A673 (cell line): ENCODE measurements at regions not wholly inside any gene's neighbourhood (a gene's known extent, or its start where the extent isn't known, plus 50 kb on each side); places are given as distances from the start of the nearest gene placed in this dataset.

ENCODE experiments used
- BruUV-seq: library from RNA; stranded (reverse); fragments of 400-500 nt; replicated peaks from 2 replicates; lab custom pipeline; 2021; lab: Mats Ljungman, UMichigan
- CTCF ChIA-PET: fragments of 300-600 bp; sonication (Branson Sonifier 250); formaldehyde crosslinking; loops from one replicate; lab custom pipeline; 2022; ENCODE audit warnings: antibody characterized with exemption; lab: Charles Lee
- POLR2A ChIA-PET: fragments of 300-600 bp; sonication (Branson Sonifier 250); formaldehyde crosslinking; loops from one replicate; lab custom pipeline; 2022; ENCODE audit warnings: antibody characterized with exemption; ENCODE audit not compliant: low non-redundant PET; lab: Charles Lee
- DNase-seq: peaks from one replicate; pipeline ENCODE4 v3.0.0-alpha.2; 2015; ENCODE audit warnings: low spot score
- H3K27ac ChIP-seq: fragments of 200-600 bp; sonication (generic); 2 replicates; pipeline ENCODE4 v1.5.1; 2016; ENCODE audit warnings: mixed run types, low read depth, mild to moderate bottlenecking, mixed read lengths, antibody characterized with exemption, low read length; ENCODE audit not compliant: poor library complexity, severe bottlenecking
- H3K27me3 ChIP-seq: fragments of 200-600 bp; sonication (generic); replicated peaks from 2 replicates; pipeline ENCODE4 v1.6.1; 2017; ENCODE audit warnings: mixed run types, low read depth, mild to moderate bottlenecking, mixed read lengths, antibody characterized with exemption, low read length; ENCODE audit not compliant: insufficient read depth, poor library complexity
- H3K36me3 ChIP-seq: fragments of 200-600 bp; sonication (generic); 2 replicates; pipeline ENCODE4 v1.6.1; 2016; ENCODE audit warnings: mixed run types, mild to moderate bottlenecking, mixed read lengths, antibody characterized with exemption, low read length; ENCODE audit not compliant: insufficient read depth, poor library complexity, severe bottlenecking
- H3K4me1 ChIP-seq: fragments of 200-600 bp; sonication (generic); 2 replicates; pipeline ENCODE4 v1.6.1; 2017; ENCODE audit warnings: mixed run types, mild to moderate bottlenecking, mixed read lengths, antibody characterized with exemption, low read length; ENCODE audit not compliant: insufficient read depth, poor library complexity, severe bottlenecking
- H3K4me3 ChIP-seq: fragments of 200-600 bp; sonication (generic); 2 replicates; pipeline ENCODE4 v1.5.1; 2016; ENCODE audit warnings: low read depth, mixed run types, mild to moderate bottlenecking, mixed read lengths, low read length; ENCODE audit not compliant: poor library complexity, severe bottlenecking
- H3K9me3 ChIP-seq: fragments of 200-600 bp; sonication (generic); 2 replicates; pipeline ENCODE4 v1.6.1; 2016; ENCODE audit warnings: mixed run types, low read depth, mild to moderate bottlenecking, mixed read lengths, antibody characterized with exemption, low read length; ENCODE audit not compliant: poor library complexity, severe bottlenecking
- EZH2 ChIP-seq: fragments of 200-600 bp; sonication (generic); IDR thresholded peaks from 2 replicates; pipeline ENCODE4 v1.6.1; 2017; ENCODE audit warnings: borderline replicate concordance, low read depth, mild to moderate bottlenecking, mixed read lengths, antibody characterized with exemption, low read length; ENCODE audit not compliant: poor library complexity, severe bottlenecking
- intact Hi-C: fragments of 100-400 bp; cut with micrococcal nuclease; formaldehyde crosslinking; loops from one replicate; pipeline ENCODE4 v1.10.0; 2022; ENCODE audit not compliant: unreplicated experiment
- TF ChIP-seq, protein P1 (sequence below): fragments of 300-800, 200-600 bp; sonication (generic); conservative IDR thresholded peaks from 2 replicates; pipeline ENCODE4 v1.5.1; 2017; ENCODE audit warnings: low read depth, mild to moderate bottlenecking, antibody characterized with exemption, low read length, moderate library complexity, mixed read lengths

DNA sequence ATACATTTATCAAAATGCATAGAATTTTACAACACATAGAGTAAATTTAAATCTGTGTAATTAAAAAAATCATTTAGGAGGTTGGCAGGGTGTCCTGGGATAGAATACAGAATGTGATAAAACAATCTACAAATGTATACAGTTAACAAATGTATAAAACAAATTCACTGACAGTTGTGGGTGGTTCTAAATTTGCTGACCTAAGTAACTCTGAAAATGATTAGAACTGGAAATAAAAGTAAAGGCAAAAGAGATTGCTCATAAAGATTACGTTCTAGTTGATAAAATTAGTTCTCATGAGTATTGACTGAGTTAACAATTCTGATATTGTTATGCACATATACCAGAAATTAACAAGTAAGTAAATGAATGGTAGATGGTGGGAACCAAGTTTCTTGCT lies 1827.3 kb upstream of the FLRT2 start:
- Histone ChIP-seq H3K27me3 (no peaks in the 10 kb centered on the region), H3K9me3 (no peaks in the 10 kb centered on the region), H3K27ac (no peak overlapping the region), H3K4me1 (no peaks in the 10 kb centered on the region), H3K4me3 (no peak overlapping the region), H3K36me3 (no peaks in the 10 kb centered on the region)
- ChIA-PET POLR2A (no interaction called here), CTCF (no interaction called here)
- TF ChIP-seq EZH2: no peak
- TF ChIP-seq, protein P1, sequence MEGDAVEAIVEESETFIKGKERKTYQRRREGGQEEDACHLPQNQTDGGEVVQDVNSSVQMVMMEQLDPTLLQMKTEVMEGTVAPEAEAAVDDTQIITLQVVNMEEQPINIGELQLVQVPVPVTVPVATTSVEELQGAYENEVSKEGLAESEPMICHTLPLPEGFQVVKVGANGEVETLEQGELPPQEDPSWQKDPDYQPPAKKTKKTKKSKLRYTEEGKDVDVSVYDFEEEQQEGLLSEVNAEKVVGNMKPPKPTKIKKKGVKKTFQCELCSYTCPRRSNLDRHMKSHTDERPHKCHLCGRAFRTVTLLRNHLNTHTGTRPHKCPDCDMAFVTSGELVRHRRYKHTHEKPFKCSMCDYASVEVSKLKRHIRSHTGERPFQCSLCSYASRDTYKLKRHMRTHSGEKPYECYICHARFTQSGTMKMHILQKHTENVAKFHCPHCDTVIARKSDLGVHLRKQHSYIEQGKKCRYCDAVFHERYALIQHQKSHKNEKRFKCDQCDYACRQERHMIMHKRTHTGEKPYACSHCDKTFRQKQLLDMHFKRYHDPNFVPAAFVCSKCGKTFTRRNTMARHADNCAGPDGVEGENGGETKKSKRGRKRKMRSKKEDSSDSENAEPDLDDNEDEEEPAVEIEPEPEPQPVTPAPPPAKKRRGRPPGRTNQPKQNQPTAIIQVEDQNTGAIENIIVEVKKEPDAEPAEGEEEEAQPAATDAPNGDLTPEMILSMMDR: no peak
- intact Hi-C loops: no loop called here
- no TSS peak for BruUV-seq
- DNase-seq: no peak

DNA sequence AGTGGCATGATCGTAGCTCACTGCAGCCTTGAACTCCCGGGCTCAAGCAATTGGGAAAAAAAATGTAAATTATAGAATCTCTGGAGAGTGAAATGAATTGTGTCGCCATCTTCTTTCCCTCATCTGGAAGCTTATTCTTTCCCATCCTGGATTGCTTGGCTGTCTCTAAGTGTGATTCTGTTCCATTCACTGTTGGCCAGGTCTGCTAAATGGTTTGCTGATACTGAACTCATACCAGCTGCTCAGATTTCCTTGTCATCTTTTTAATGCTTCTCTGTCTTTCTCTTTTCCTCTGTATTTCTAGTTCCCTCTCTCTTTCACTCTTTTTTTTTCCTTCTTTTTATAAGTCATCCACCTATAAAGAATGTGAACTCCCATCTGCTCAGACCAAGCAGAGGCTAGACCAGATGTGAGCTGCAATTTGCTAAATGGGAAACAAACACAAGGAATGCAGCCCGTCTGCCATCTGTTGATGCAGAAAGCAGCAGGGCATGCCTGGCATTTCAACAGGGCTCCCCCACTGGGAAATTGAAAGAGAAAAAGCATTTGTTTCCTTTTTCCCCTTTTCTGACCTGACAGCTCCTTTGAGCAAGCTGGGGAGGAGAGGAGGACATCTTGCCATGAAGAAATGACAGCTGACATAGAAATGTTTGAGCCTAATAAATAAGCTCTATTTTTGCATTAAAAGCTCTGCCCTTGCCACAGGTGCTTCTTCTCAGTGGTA lies 1823.6 kb upstream of the FLRT2 start:
- DNase-seq: peak; percentile 63
- intact Hi-C loops: no loop called here
- H3K27me3 ChIP-seq: no peaks in the 10 kb centered on the region
- ChIA-PET POLR2A (no interaction called here), CTCF (no interaction called here)
- no peak overlapping the region for H3K27ac ChIP-seq
- no TSS peak for BruUV-seq
- H3K9me3 ChIP-seq: no peaks in the 10 kb centered on the region
- H3K4me1 ChIP-seq: no peaks in the 10 kb centered on the region
- TF ChIP-seq EZH2: no peak
- TF ChIP-seq, protein P1: no peak
- H3K4me3 ChIP-seq: no peak overlapping the region
- H3K36me3 ChIP-seq: no peaks in the 10 kb centered on the region

DNA sequence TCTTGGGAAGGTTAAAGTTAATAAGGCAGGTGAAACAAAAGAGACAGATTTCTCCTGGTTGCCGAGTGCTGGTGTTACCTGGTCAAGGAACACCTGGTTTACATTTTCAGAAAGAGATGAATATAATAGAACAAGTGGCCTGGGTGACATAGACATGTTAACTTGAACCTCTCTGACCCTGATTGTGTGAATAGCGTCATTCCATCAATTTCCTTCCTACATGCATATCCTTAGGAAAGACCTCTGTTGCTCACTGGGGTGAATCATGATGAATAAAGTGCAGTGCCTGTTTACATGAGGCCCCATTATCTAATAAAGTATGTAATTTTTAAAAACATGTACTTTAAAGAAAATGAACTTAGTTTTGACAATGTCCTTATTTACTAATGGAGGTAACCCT lies 1822.9 kb upstream of the FLRT2 start:
- no TSS peak for BruUV-seq
- Histone ChIP-seq H3K27me3 (no peaks in the 10 kb centered on the region), H3K4me1 (no peaks in the 10 kb centered on the region), H3K36me3 (no peaks in the 10 kb centered on the region), H3K9me3 (no peaks in the 10 kb centered on the region), H3K27ac (no peak overlapping the region), H3K4me3 (no peak overlapping the region)
- ChIA-PET CTCF (no interaction called here), POLR2A (no interaction called here)
- DNase-seq: no peak
- intact Hi-C loops: no loop called here
- TF ChIP-seq, protein P1: no peak
- no peak for TF ChIP-seq EZH2
